ENCODE measurements at regions not wholly inside any gene's neighbourhood (a gene's known extent, or its start where the extent isn't known, plus 50 kb on each side); places are given as distances from the start of the nearest gene placed in this dataset.

GRCh38 chr6:140320081-140321080, 945.9 kb upstream of the CITED2 start:
- TF ChIP-seq SUZ12 (IDR thresholded peaks at IDR 0.05; ENCODE audit: extremely low read depth, insufficient read depth, insufficient read length) (no peak), ZNF274 (IDR thresholded peaks at IDR 0.05; ENCODE audit: low read depth, low read length) (no peak)
